GM12872 (cell line): ENCODE measurements at regions not wholly inside any gene's neighbourhood (a gene's known extent, or its start where the extent isn't known, plus 50 kb on each side); places are given as distances from the start of the nearest gene placed in this dataset.

Experiments
- CTCF ChIP-seq: IDR thresholded peaks from 3 replicates; pipeline ENCODE4 v1.5.1; 2011; ENCODE audit warnings: low read depth, mild to moderate bottlenecking, low read length, moderate library complexity; ENCODE audit not compliant: insufficient read depth

DNA sequence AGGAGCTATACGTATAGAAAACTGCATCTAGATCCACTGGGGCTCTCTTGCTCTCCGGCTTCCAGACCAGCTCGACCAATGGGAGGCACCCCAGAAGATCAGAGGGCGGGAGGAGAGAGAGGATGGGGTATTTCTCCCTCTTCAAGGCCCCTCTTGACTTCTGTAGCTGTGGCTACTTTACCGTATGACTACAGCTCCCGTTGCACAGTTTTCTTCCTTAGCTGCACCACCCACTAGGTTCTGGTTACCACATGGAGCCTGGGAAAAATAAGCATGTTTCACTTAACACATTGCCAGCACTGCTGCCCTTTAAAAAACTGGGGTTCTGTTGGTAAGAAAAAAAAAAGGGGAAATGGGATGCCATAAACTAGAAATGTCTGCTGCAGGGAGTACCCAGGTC is 214.4 kb downstream of the TBX5 start:
- no peak for TF ChIP-seq CTCF

- no peak for TF ChIP-seq CTCF
Measured at GRCh38 chr12:114190971-114191370, 215.0 kb downstream of the TBX5 start.

DNA sequence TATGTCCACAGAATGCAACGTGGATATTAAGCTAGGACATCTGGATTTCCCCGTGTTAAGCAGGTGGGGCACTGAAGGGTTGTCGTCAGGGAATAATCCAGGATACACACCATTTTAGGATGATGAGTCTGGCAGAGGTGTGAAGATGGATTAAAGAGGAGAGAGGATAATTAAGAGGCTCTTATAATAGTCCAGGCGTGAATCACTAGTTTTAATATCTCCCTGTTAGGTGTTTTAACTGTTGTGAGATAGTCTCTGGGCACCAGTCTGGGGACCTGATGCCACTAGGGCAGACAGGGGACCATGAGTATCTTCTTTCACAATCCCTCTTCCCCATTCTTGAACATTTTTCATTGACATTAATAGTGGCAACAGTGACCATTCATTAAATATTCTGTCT is 216.7 kb downstream of the TBX5 start:
- TF ChIP-seq CTCF = no peak

DNA sequence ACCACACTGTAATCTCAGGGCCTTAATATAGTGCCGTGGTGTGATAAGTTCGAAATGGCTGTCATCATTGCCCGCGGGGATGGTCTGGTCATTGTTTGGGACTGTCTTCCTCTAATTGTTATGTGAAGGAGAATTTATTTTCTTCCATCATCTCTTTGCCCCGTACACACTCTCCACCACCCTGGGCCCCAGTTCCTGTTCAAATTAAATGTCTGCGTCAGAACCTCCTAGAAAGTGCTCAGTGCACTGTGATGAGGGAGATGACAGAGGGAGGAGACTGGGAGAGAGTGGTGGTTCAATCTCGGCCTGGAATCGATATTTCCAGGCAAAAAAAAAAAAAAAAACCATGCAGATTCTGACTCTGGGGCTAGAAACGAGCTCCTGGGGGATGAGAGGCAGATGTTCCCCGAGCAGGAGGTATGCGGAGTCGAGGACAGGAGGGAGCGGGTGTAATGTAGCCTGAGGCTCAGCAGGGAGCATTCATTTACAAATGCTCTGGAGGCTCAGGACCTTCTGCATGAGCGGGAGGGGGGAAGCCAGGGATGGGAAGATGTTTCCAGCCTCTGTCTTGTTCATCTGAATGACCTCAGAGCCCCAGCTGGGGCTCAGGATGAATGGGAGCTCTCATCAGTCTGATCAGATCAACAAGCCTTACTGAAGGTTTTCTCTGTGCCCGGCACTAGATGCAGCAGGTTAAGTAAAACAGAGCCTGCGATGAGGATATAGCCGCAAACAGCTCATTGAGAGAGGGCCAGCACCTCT is 219.5 kb downstream of the TBX5 start:
- TF ChIP-seq CTCF = no peak

DNA sequence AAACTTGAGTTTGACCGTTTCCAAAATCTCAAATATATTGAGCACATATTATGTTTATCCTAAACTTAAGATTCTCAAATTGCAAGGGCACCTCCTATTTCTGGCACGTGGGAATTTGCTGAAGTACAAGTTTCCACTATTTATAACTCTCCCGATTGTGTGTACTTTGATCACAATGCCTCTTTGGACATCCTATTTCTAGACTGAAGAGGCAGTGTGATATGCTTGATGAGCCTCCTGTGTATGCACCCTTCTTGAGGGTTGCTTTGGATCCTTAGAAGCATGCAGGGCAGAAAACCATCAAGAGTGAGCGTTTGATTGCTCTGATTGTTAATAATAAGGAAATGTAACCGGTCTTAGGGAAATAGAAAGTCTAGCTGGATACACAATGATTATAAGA is 218.9 kb upstream of the RBM19 start:
- TF ChIP-seq CTCF = no peak

GRCh38 chr12:114174326-114174725 is 208.2 kb upstream of the RBM19 start:
- TF ChIP-seq CTCF = no peak

DNA sequence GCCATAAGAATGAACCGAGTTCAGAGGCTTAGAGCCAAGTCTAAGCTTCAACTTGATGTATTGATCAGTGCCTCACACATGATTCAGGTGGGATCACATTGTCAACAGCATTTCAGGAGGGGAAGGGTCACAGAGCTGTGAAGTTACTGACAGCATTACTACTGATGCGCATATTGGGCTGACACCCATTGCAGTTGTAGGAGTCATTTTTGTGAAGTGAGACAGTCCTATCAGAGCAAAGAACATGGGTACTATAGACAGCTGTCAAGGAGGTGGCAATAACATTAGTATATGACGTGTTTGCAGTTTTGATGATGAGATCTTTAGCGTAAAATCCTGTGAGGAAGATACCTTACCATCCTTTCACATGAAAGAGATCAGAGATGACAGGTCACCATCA is 206.0 kb upstream of the RBM19 start:
- TF ChIP-seq CTCF = no peak
